ENCODE measurements at regions not wholly inside any gene's neighbourhood (a gene's known extent, or its start where the extent isn't known, plus 50 kb on each side); places are given as distances from the start of the nearest gene placed in this dataset.
"Not testable (repeated sequence)": the region's sequence is repeated elsewhere in the genome, so short reads cannot be mapped to it uniquely, and the experiment has no call there.

GRCh38 chr15:84360902-84361301 is 125.3 kb downstream of the GOLGA6L4 start:
- H3K36me3 Mint-ChIP-seq (ENCODE audit: low read depth); H3K9me3 Mint-ChIP-seq; H3K4me1 Mint-ChIP-seq; H3K4me3 Mint-ChIP-seq; H3K27ac Mint-ChIP-seq; H3K27me3 Mint-ChIP-seq; DNase-seq; CTCF ChIA-PET; POLR2A ChIA-PET: not testable (repeated sequence)

- not testable (repeated sequence) for H3K4me1 Mint-ChIP-seq
These were observed 148.8 kb downstream of the GOLGA6L4 start for GRCh38 chr15:84384421-84384820.

GRCh38 chr15:84387086-84387485 is 151.5 kb downstream of the GOLGA6L4 start:
- peaks cover 12% of the 10 kb centered on the region for H3K27me3 Mint-ChIP-seq
- no peaks in the 10 kb centered on the region for H3K36me3 Mint-ChIP-seq (ENCODE audit: low read depth)
- CTCF ChIA-PET = no interaction called here
- no peak overlapping the region for H3K27ac Mint-ChIP-seq
- no peak for DNase-seq
- H3K4me1 Mint-ChIP-seq = no peaks in the 10 kb centered on the region
- no peak overlapping the region for H3K4me3 Mint-ChIP-seq
- POLR2A ChIA-PET = no interaction called here
- H3K9me3 Mint-ChIP-seq = no peaks in the 10 kb centered on the region

More at GRCh38 chr15:84384421-84384820, 148.8 kb downstream of the GOLGA6L4 start:
- H3K36me3 Mint-ChIP-seq (ENCODE audit: low read depth); POLR2A ChIA-PET; H3K27me3 Mint-ChIP-seq; H3K4me3 Mint-ChIP-seq; CTCF ChIA-PET; H3K9me3 Mint-ChIP-seq; H3K27ac Mint-ChIP-seq; DNase-seq: not testable (repeated sequence)

- CTCF ChIA-PET; H3K27ac Mint-ChIP-seq; H3K9me3 Mint-ChIP-seq; H3K4me1 Mint-ChIP-seq; DNase-seq; H3K4me3 Mint-ChIP-seq; POLR2A ChIA-PET; H3K36me3 Mint-ChIP-seq (ENCODE audit: low read depth): not testable (repeated sequence)
- peaks cover 12% of the 10 kb centered on the region for H3K27me3 Mint-ChIP-seq
These were observed 152.6 kb downstream of the GOLGA6L4 start for GRCh38 chr15:84388201-84388600.

- H3K4me3 Mint-ChIP-seq; H3K4me1 Mint-ChIP-seq; H3K27ac Mint-ChIP-seq; H3K9me3 Mint-ChIP-seq; POLR2A ChIA-PET; H3K36me3 Mint-ChIP-seq (ENCODE audit: low read depth); CTCF ChIA-PET; DNase-seq: not testable (repeated sequence)
- H3K27me3 Mint-ChIP-seq = peaks cover 12% of the 10 kb centered on the region
These were observed 153.1 kb downstream of the GOLGA6L4 start for GRCh38 chr15:84388638-84389037.

- H3K4me3 Mint-ChIP-seq; H3K27me3 Mint-ChIP-seq; DNase-seq; CTCF ChIA-PET; POLR2A ChIA-PET; H3K27ac Mint-ChIP-seq; H3K4me1 Mint-ChIP-seq; H3K9me3 Mint-ChIP-seq; H3K36me3 Mint-ChIP-seq (ENCODE audit: low read depth): not testable (repeated sequence)
These were observed 154.8 kb downstream of the GOLGA6L4 start for GRCh38 chr15:84390324-84390723.

GRCh38 chr15:84391191-84391590 is 155.6 kb downstream of the GOLGA6L4 start:
- no peak overlapping the region for H3K27ac Mint-ChIP-seq
- H3K27me3 Mint-ChIP-seq = peaks cover 6% of the 10 kb centered on the region
- no peaks in the 10 kb centered on the region for H3K4me1 Mint-ChIP-seq
- no peak for DNase-seq
- H3K4me3 Mint-ChIP-seq = no peak overlapping the region
- CTCF ChIA-PET = interaction anchor here (0.5 kb wide), 1 partner anchor 463 kb away, joined by 3 read pairs; no protein-coding TSS in a partner anchor
- no peaks in the 10 kb centered on the region for H3K36me3 Mint-ChIP-seq (ENCODE audit: low read depth)
- POLR2A ChIA-PET = no interaction called here
- H3K9me3 Mint-ChIP-seq = no peaks in the 10 kb centered on the region

- POLR2A ChIA-PET; H3K9me3 Mint-ChIP-seq; H3K27me3 Mint-ChIP-seq; H3K27ac Mint-ChIP-seq; H3K4me1 Mint-ChIP-seq; DNase-seq; H3K4me3 Mint-ChIP-seq; H3K36me3 Mint-ChIP-seq (ENCODE audit: low read depth); CTCF ChIA-PET: not testable (repeated sequence)
These were observed 156.4 kb downstream of the GOLGA6L4 start for GRCh38 chr15:84392020-84392419.

- H3K4me1 Mint-ChIP-seq; H3K27me3 Mint-ChIP-seq; H3K4me3 Mint-ChIP-seq; CTCF ChIA-PET; H3K36me3 Mint-ChIP-seq (ENCODE audit: low read depth); H3K9me3 Mint-ChIP-seq; POLR2A ChIA-PET; DNase-seq; H3K27ac Mint-ChIP-seq: not testable (repeated sequence)
These were observed 157.9 kb downstream of the GOLGA6L4 start for GRCh38 chr15:84393386-84393936.

GRCh38 chr15:84393966-84394365 is 158.4 kb downstream of the GOLGA6L4 start:
- H3K27me3 Mint-ChIP-seq; POLR2A ChIA-PET; H3K4me3 Mint-ChIP-seq; H3K9me3 Mint-ChIP-seq; H3K27ac Mint-ChIP-seq; H3K36me3 Mint-ChIP-seq (ENCODE audit: low read depth); H3K4me1 Mint-ChIP-seq; CTCF ChIA-PET; DNase-seq: not testable (repeated sequence)

GRCh38 chr15:84395384-84395783 is 159.8 kb downstream of the GOLGA6L4 start:
- CTCF ChIA-PET = interaction anchor here (1.2 kb wide), 1 partner anchor 1789 kb away, joined by 3 read pairs; no protein-coding TSS in a partner anchor
- H3K4me1 Mint-ChIP-seq; POLR2A ChIA-PET; H3K36me3 Mint-ChIP-seq (ENCODE audit: low read depth); H3K4me3 Mint-ChIP-seq; H3K27me3 Mint-ChIP-seq; H3K27ac Mint-ChIP-seq; DNase-seq; H3K9me3 Mint-ChIP-seq: not testable (repeated sequence)

GRCh38 chr15:84395881-84396280 is 160.3 kb downstream of the GOLGA6L4 start:
- H3K27ac Mint-ChIP-seq; H3K4me1 Mint-ChIP-seq; H3K36me3 Mint-ChIP-seq (ENCODE audit: low read depth); H3K9me3 Mint-ChIP-seq; POLR2A ChIA-PET; H3K4me3 Mint-ChIP-seq; H3K27me3 Mint-ChIP-seq; DNase-seq: not testable (repeated sequence)
- CTCF ChIA-PET = interaction anchor here (1.2 kb wide), 1 partner anchor 1788 kb away, joined by 3 read pairs; no protein-coding TSS in a partner anchor

GRCh38 chr15:84397066-84397465 is 161.5 kb downstream of the GOLGA6L4 start:
- H3K4me1 Mint-ChIP-seq; DNase-seq; H3K4me3 Mint-ChIP-seq; H3K36me3 Mint-ChIP-seq (ENCODE audit: low read depth); CTCF ChIA-PET; H3K27ac Mint-ChIP-seq; POLR2A ChIA-PET; H3K9me3 Mint-ChIP-seq; H3K27me3 Mint-ChIP-seq: not testable (repeated sequence)

- CTCF ChIA-PET; H3K27me3 Mint-ChIP-seq; H3K36me3 Mint-ChIP-seq (ENCODE audit: low read depth); POLR2A ChIA-PET; H3K4me1 Mint-ChIP-seq; H3K4me3 Mint-ChIP-seq; H3K27ac Mint-ChIP-seq; H3K9me3 Mint-ChIP-seq; DNase-seq: not testable (repeated sequence)
These were observed 162.5 kb downstream of the GOLGA6L4 start for GRCh38 chr15:84398087-84398486.
